T47D (cell line): ENCODE measurements at regions not wholly inside any gene's neighbourhood (a gene's known extent, or its start where the extent isn't known, plus 50 kb on each side); places are given as distances from the start of the nearest gene placed in this dataset.

Experiments used
- DNase-seq, 2 experiments: peaks; one replicate each; pipeline versions ENCODE4 v3.0.0 to v3.0.0-alpha.2; 2011 to 2012; ENCODE audit warnings: low read depth in 1 of 2, low spot score in 1 of 2
- JUND ChIP-seq: IDR thresholded peaks from 2 replicates; pipeline ENCODE4 v1.6.1; 2012; ENCODE audit warnings: low read depth
- in situ Hi-C: cut with HindIII; loops from 2 replicates; pipeline ENCODE4 v1.10.0; 2016; ENCODE audit warnings: low sequenced_read_pairs, low pct_unique_long_range_greater_than_20kb

DNA sequence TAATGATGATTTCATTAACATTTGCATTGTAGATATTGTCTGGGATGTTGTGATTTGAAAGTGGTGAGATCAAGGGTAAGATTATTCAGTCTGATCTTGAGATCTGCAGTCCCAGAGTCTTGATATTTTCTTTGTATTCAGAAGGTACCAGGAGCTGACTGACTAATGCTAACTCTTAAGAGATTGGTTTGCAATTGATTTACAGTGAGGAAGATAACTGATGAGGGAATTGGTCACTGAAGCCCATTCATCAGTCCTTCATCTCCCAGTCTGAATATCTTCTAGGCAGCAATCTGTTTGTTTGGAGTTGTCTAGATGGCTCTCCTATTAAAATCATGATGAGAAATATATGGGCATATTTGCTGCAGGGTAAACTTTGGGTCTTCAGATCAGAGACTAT is 473.7 kb downstream of the ARL4A start:
- in situ Hi-C loops: no loop called here
- TF ChIP-seq JUND: no peak
- no peak for DNase-seq

DNA sequence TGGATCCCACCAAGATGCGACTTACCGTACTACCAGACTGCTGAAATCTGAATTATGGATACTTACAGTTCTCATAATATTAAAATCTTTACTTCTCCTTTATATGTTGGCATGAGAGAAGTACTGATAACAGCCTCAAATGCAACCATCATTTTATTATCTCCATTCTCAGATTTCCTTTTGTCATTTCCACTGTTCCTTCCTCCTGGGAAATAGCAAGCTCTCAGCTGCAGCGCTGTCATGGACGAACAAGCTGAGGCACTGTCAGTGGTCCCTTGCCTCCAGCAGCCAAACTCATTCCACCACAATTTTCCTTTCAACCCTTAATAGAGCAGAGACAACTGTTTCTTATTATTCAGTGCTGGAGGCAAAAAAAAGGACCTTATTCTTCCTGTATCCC is 478.4 kb downstream of the ARL4A start:
- DNase-seq: no peak
- TF ChIP-seq JUND: no peak
- in situ Hi-C loops: no loop called here

DNA sequence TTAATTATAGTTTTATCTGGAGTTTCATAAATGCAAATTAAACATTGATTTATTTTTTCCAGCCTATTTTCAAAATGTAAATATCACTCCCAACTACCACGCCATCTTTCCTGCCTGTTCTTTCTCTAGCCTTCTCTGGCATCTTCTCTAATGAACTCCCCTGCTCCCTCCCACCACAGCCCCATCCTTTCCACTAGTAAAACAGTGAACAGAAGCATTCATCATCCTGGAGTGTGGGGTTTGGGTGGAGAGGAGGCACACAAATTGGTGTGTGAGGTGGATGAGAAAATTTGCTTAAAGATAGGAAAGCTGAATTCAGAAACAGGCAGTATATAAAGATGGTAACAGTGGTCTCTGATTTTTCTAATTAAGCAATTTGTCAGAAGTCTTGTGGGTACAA is 479.4 kb downstream of the ARL4A start:
- DNase-seq: no peak
- in situ Hi-C loops: no loop called here
- no peak for TF ChIP-seq JUND

DNA sequence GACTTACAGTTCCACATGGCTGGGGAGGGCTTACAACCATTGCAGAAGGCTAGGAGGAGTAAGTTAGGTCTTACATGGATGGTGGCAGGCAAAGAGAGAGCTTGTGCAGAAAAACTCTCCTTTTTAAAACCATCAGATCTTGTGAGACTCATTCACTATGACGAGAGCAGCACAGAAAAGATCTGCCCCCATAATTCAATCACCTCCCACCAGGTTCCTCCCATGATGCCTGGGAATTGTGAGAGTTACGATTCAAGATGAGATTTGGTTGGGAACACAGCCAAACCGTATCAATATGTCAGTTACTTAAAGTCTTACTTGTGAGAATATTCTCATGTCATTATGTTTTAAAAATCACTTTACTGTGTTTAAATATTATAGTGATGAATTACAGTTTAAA is 481.9 kb downstream of the ARL4A start:
- no peak for DNase-seq
- no peak for TF ChIP-seq JUND
- in situ Hi-C loops: no loop called here

DNA sequence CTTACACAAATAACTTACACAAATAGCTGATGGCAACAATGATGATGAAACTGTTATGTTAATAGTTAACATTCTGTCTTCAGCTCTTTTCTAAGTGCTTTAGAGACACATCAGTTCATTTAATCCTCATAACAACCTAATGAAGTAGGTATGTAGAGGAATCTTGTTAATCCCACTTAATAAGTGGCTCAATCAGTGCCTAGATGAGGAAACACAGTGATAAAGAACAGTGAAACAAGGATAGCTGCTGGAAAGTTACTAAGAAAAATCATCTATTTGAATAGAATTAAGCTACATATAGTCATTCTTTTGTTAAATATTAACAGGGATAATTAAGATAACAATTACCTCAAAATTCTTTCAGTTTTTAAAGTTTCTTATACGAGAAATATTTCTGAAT is 487.6 kb downstream of the ARL4A start:
- in situ Hi-C loops: no loop called here
- no peak for DNase-seq
- no peak for TF ChIP-seq JUND

DNA sequence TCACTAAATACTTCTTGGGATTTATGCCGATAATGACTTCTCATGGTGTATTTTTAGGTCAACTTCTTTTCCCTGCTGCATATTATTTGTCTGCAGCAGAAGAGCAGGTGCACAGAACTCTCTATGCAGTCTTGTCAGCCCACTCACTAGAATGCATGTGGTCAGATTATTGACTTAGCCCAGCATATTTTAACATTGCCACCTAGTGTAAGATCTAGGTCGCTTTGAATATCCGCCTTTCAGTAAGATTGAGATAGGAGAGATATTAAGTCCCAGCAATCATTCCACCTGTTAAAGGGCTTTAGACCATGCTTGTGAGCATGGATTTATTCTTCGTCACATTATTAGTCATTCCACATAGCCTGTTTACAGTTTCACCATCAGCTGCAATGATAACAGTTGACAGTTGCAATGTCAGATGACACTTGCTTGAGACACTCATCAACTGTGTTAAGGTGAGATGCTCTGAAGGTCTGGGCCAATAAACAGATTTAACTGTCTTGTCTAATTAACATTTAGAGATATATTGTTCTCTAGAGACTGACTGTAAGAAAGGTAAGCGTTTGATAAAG is 491.7 kb downstream of the ARL4A start:
- no peak for DNase-seq
- in situ Hi-C loops: no loop called here
- no peak for TF ChIP-seq JUND

DNA sequence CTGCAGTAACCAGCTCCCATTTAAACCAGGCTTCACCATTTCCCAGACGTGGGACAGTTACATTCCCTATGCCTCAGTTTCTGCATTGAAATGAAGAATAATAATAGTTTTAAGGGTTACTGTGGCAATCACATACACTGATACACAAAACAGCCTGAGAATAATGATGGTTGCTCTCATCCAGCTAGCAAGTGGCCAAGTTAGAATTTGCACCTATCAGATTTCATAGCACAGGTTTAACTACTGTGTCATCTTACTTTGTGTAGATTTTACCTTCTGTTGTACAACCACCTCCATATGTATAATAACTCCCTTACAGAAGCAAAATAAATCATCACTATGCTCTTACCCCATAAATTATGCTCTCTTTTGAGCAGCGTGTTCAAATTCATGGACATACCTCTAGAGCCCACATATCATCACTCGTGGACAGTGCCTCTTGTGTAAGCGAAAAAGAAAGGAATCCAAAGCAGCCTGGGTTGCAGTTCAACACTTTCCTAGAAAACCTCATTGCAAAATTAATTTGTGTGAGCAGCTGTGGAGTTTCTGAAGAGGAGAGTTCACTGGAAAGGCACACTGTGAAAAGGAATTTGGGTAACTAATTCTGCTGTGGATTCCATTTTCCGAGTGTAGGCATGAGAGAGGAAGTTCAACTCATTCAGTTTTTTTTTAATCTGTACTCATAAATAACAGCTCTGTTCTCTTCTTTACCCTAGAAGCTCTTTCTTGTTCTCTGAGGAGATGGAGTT is 492.5 kb downstream of the ARL4A start:
- in situ Hi-C loops: no loop called here
- no peak for DNase-seq
- no peak for TF ChIP-seq JUND

DNA sequence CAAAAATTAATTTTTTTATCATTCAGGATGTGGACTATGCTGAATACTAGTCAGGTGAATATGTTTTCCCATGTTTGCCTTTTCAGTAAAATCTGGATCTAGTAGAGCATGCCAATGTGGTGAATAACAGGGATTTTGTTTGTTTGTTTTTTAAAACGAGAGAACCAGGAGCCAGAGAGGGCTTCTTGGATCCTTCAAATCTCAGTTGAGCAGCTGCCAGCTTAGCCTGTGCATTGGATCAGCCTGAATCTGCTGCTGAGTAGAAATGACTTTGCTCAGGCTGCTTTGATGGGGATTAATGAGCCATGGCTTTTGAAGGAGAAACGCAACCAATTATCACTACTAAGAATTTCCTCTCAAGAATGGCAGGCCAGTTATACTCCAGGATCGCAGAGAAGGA is 493.8 kb downstream of the ARL4A start:
- no peak for TF ChIP-seq JUND
- DNase-seq: no peak
- in situ Hi-C loops: no loop called here

DNA sequence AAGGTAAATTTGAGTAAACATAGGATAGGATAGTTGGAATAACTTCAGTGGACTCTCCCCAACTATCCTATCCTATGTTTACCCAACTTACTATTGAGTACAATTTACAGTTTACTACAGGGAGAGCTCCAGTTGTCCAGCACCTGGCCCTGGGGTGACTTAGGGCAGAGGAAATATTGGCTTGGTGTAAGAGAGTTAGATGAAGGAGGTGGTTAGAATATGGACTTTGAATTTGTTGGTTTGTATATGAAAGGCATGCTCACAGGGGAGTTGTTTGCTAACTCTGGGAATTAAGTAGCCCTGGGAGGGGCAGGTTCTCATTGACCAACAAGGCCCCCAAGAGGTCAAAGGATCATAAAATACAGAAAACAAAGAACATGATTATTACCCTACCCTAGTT is 497.7 kb downstream of the ARL4A start:
- TF ChIP-seq JUND: no peak
- no peak for DNase-seq
- in situ Hi-C loops: no loop called here

DNA sequence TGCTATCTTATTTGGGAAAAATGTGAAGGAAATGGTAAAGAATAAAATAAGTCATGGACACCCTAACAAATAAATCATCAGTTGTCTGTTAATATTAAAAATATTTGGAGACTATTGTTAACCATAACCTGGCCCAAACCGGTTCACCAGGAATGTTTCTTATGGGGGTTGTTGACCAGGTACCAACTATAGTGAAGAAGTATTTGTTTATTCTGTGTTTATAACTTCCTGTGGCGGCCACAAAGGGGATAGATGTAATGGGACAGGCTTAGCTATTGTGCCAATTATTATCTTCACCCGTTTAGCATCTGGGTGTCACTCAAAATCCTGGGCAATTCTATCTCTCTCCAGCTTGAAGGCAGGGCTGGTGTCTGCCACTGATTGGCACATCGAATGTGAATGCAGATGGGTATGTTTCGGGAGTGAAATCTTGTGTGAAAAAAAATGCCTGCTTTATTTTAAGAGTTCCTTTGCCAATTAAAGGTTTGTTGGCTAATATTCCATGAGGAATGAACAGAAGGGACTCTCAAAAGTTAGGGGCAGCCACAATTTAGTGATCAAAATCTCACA is 500.9 kb downstream of the ARL4A start:
- in situ Hi-C loops: no loop called here
- no peak for TF ChIP-seq JUND
- DNase-seq: peak in 1 of 2 experiments; percentile 6

DNA sequence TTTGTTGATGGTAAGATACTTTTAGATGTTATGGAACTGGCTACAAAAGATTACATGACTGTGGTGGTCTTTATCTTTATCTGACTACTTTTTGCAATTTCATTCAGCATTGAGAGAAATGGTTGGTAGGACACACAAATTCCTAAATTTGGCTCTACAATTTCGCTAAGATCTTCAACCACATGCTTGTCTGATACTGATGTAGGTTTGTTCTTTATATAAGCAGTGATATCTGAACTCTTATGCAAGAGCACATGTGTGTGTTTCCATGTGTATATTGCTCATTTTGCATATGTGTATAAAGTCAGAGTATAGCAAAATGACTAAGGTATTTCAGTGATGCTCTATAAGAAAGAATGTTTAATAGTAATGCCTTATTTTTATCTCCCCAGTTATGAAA is 501.5 kb downstream of the ARL4A start:
- no peak for DNase-seq
- in situ Hi-C loops: no loop called here
- TF ChIP-seq JUND: no peak

DNA sequence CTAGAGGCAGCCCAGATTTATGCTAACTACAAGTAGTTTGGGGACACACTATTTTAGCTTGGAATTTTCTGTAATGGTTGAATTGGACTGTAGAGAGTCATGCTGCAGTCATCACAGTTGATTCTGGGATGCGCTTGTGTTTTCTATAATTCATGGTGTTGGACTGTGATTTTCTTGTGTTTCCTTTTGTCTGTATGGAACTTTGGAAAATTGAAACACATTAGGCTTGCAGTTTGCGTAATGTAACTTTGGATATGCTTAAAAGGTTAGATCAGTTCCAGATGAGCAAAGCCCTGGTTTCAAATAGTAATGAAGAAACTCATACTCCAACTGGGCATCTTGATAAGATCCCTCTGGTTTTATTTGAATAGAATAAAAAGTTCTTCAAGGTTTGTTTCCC is 502.2 kb downstream of the ARL4A start:
- in situ Hi-C loops: no loop called here
- no peak for TF ChIP-seq JUND
- DNase-seq: no peak

DNA sequence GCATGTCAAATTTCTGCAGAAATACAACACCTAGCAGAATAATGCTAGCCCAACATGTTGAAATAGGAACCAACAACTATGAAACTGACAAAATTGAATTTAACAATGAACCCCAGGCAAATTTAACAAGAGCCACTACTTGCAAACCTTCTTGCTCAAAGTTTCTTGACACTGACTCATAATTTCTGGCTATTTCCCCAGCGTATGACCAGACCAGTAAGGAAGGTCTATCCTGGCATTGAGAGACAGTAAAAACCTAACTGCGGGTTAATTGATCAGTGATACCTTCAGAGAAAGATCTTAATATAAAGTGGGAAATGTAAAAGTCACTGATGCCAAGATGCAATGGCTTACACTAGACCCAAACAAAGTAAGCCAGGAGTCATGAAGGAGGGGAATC is 510.1 kb downstream of the ARL4A start:
- no peak for DNase-seq
- in situ Hi-C loops: no loop called here
- TF ChIP-seq JUND: no peak
